ENCODE measurements at regions not wholly inside any gene's neighbourhood (a gene's known extent, or its start where the extent isn't known, plus 50 kb on each side); places are given as distances from the start of the nearest gene placed in this dataset.

DNA sequence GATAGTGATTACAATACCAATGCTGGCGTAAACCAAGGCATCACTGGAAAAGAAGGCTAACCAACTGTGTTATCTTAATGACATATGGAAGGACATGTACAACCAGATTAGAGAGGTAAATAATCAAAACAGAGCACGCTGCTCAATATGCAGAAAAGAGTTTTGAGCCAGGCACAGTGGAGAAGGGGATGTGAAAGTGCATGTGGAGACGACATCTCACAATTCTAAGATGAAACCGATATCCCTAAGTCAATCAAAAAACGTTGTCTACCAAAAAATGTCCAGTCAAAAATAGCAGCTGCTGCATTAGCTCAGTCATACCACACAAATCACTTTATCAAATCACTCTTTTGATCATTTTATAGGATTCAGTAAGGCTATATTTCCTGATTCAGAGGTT lies 116.3 kb upstream of the OLIG2 start:
- Histone ChIP-seq H3K9ac (replicated peaks in 1 of 4; ENCODE audit: extremely low read depth in 1 of 4, low read depth in 3 of 4, low read length in 3 of 4) (no peak overlapping the region), H3K79me2 (ENCODE audit: control insufficient read depth in 1 of 2, insufficient read depth in 2 of 2, low read length in 2 of 2) (no peaks in the 10 kb centered on the region), H3K56ac (replicated peaks; ENCODE audit: insufficient read length, low read depth, low read length) (no peak overlapping the region), H2BK12ac (ENCODE audit: low read depth, low read length) (no peak overlapping the region), H4K8ac (ENCODE audit: extremely low read depth, insufficient read depth, low read length) (no peak overlapping the region), H4K20me1 (replicated peaks in 1 of 2; ENCODE audit: control insufficient read depth in 1 of 2, insufficient read depth in 2 of 2, low read length in 2 of 2) (no peaks in the 10 kb centered on the region), H3K4me3 (ENCODE audit: extremely low read depth in 1 of 4, insufficient read depth in 2 of 4, low read depth in 3 of 4, low read length in 4 of 4) (no peak overlapping the region), H3K4me2 (ENCODE audit: insufficient read depth in 1 of 2, low read depth in 2 of 2, low read length in 2 of 2) (no peak overlapping the region), H3K79me1 (ENCODE audit: low read depth, low read length) (no peaks in the 10 kb centered on the region), H2BK20ac (ENCODE audit: low read length) (no peak overlapping the region), H3K4me1 (replicated peaks in 1 of 4; ENCODE audit: control insufficient read depth in 3 of 4, insufficient read depth in 4 of 4, low read length in 3 of 4) (no peaks in the 10 kb centered on the region), H2BK120ac (replicated peaks; ENCODE audit: low read depth, low read length) (no peak overlapping the region), H4K91ac (replicated peaks; ENCODE audit: insufficient read length, low read length) (no peak overlapping the region), H2AK5ac (ENCODE audit: low read depth, low read length) (no peak overlapping the region), H3K4ac (replicated peaks; ENCODE audit: insufficient read length, low read depth, low read length) (no peak overlapping the region), H2BK5ac (ENCODE audit: low read depth, low read length) (no peak overlapping the region), H3K27ac (ENCODE audit: low read depth, low read length) (no peak overlapping the region), H3K23me2 (ENCODE audit: low read depth, low read length) (no peaks in the 10 kb centered on the region), H3K9me3 (ENCODE audit: insufficient read depth in 2 of 2, low read depth in 1 of 2, low read length in 1 of 2) (peaks cover 0 to 3% of the 10 kb centered on the region in 2 experiments; a peak in 1 of 4 replicates), H2BK15ac (ENCODE audit: low read length) (no peak overlapping the region), H3K18ac (ENCODE audit: extremely low read depth, low read length) (no peak overlapping the region), H2AFZ (ENCODE audit: low read length) (no peak overlapping the region), H3K27me3 (replicated peaks in 1 of 4; ENCODE audit: control insufficient read depth in 3 of 4, extremely low read depth in 1 of 4, insufficient read depth in 3 of 4, low read length in 3 of 4) (no peaks in the 10 kb centered on the region), H3K23ac (ENCODE audit: insufficient read length) (no peak overlapping the region), H3K14ac (ENCODE audit: insufficient read length) (no peak overlapping the region), H4K5ac (ENCODE audit: insufficient read length, low read depth, low read length) (no peak overlapping the region), H3K36me3 (ENCODE audit: control insufficient read depth in 2 of 4, insufficient read depth in 4 of 4, low read length in 3 of 4) (no peaks in the 10 kb centered on the region)
- FAIRE-seq (no peak), DNase-seq (ENCODE audit: low read depth in 1 of 2, low spot score in 2 of 2) (no peak)
- ChIA-PET POLR2A (ENCODE audit: partially characterized antibody) (no interaction called here), CTCF (ENCODE audit: partially characterized antibody) (interaction anchor here (1.0 to 1.5 kb wide), 3 partner anchors 9 to 22 kb away, joined by 3 read pairs; no protein-coding TSS in a partner anchor)
- WGBS, 2 experiments (ENCODE audit: extremely low coverage in 1 of 2, insufficient coverage in 1 of 2, insufficient read length in 1 of 2, insufficient replicate concordance in 2 of 2, low coverage in 1 of 2, low lambda C conversion rate in 2 of 2, missing lambda C conversion rate in 1 of 2) = 85% methylated on average over 5 of the region's 5 CpGs; no CpG with 5 or more reads in 1 of the 2 experiments
- TF ChIP-seq CREB1 (IDR thresholded peaks at IDR 0.05) (no peak), EGR1 (IDR thresholded peaks at IDR 0.05; ENCODE audit: borderline replicate concordance, low read depth, low read length) (no peak), EP300 (IDR thresholded peaks at IDR 0.05; ENCODE audit: borderline replicate concordance in 1 of 2, low read depth in 2 of 2, low read length in 2 of 2) (no peak), CHD1 (IDR thresholded peaks at IDR 0.05; ENCODE audit: low read depth, low read length) (no peak), ATF3 (IDR thresholded peaks at IDR 0.05; ENCODE audit: insufficient read depth, low read depth, low read length) (no peak), CHD2 (IDR thresholded peaks at IDR 0.05; ENCODE audit: low read length) (no peak), KDM4A (IDR thresholded peaks at IDR 0.05; ENCODE audit: low read depth, low read length, severe bottlenecking) (no peak), ASH2L (IDR thresholded peaks at IDR 0.05; ENCODE audit: low read length) (no peak), TCF12 (IDR thresholded peaks at IDR 0.05; ENCODE audit: low read depth, low read length) (no peak), GTF2F1 (IDR thresholded peaks at IDR 0.05; ENCODE audit: borderline replicate concordance, low read depth, low read length) (no peak), PHF8 (conservative IDR thresholded peaks at IDR 0.05; ENCODE audit: low read depth, low read length) (no peak), TAF7 (optimal IDR thresholded peaks at IDR 0.05; ENCODE audit: borderline replicate concordance, low read depth, low read length) (no peak)
